ENCODE measurements at regions not wholly inside any gene's neighbourhood (a gene's known extent, or its start where the extent isn't known, plus 50 kb on each side); places are given as distances from the start of the nearest gene placed in this dataset.

DNA sequence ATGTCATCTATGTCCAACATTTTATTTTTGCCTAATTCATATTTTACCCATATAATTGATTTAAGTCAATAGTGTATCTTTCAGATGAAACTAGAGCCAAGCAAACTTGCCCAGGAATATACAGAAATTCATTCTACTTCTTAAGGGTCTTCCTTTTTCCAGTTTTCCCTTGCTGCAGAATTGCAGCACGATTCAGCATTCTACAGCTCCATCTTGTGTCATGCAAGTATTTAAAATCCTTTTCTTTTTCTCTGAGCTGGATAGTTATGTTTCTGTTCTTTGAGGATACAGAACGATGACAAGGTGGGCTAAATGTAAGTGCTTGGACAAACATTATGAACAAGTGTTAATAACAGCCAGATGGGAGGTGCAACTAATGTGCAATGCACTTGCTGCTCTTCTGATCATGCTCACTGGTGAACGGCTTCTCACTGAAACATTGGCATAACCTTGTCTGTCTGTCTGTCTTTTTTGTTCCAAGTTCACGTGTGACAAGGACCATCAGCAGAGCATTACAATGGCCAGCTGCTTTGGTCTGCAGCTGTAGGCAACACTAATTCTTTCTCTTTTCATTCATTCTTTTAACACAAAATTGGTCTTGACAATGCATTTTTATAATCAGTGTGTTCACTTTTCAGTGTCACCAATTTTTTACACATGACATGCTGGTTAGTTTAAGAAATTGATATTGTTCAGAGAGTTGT, 1821.7 kb downstream of the ARAP2 start:
- H3K9me3 ChIP-seq (ENCODE audit: control insufficient read depth in 1 of 2, insufficient read depth in 1 of 2, low read depth in 1 of 2, low read length in 2 of 2): no peaks in the 10 kb centered on the region
- H3K27me3 ChIP-seq (ENCODE audit: insufficient read depth, low read length): no peaks in the 10 kb centered on the region
- DNase-seq (ENCODE audit: low read depth, low spot score) (no peak), ATAC-seq (no peak)
- H2AFZ ChIP-seq (ENCODE audit: low read depth, low read length, poor library complexity, severe bottlenecking): peak overlapping the region; percentile 2
- H3K9ac ChIP-seq (ENCODE audit: low read length): no peak overlapping the region
- intact Hi-C loops (cut with micrococcal nuclease): no loop called here
- TF ChIP-seq, protein P1, sequence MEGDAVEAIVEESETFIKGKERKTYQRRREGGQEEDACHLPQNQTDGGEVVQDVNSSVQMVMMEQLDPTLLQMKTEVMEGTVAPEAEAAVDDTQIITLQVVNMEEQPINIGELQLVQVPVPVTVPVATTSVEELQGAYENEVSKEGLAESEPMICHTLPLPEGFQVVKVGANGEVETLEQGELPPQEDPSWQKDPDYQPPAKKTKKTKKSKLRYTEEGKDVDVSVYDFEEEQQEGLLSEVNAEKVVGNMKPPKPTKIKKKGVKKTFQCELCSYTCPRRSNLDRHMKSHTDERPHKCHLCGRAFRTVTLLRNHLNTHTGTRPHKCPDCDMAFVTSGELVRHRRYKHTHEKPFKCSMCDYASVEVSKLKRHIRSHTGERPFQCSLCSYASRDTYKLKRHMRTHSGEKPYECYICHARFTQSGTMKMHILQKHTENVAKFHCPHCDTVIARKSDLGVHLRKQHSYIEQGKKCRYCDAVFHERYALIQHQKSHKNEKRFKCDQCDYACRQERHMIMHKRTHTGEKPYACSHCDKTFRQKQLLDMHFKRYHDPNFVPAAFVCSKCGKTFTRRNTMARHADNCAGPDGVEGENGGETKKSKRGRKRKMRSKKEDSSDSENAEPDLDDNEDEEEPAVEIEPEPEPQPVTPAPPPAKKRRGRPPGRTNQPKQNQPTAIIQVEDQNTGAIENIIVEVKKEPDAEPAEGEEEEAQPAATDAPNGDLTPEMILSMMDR (IDR thresholded peaks at IDR 0.05 in 2 of 3, conservative IDR thresholded peaks at IDR 0.05 in 1 of 3; ENCODE audit: borderline replicate concordance in 1 of 3, insufficient read depth in 1 of 3, low read depth in 2 of 3, low read length in 2 of 3): peak in 2 of 3 experiments; percentile 10 to 13; a peak in 2 of 6 replicates
- no peak for TF ChIP-seq CEBPB (IDR thresholded peaks at IDR 0.05; ENCODE audit: low read depth)
- TF ChIP-seq, protein P2, sequence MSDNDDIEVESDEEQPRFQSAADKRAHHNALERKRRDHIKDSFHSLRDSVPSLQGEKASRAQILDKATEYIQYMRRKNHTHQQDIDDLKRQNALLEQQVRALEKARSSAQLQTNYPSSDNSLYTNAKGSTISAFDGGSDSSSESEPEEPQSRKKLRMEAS (IDR thresholded peaks at IDR 0.05): no peak
- TF ChIP-seq ELF1 (IDR thresholded peaks at IDR 0.05; ENCODE audit: borderline replicate concordance, low read depth): no peak
- no peak for TF ChIP-seq POLR2AphosphoS5 (IDR thresholded peaks at IDR 0.05; ENCODE audit: low read depth, low read length)
- no peak for TF ChIP-seq TCF7L2 (IDR thresholded peaks at IDR 0.05; ENCODE audit: borderline replicate concordance, extremely low read depth, insufficient read depth, insufficient read length)
- TF ChIP-seq, protein P3, sequence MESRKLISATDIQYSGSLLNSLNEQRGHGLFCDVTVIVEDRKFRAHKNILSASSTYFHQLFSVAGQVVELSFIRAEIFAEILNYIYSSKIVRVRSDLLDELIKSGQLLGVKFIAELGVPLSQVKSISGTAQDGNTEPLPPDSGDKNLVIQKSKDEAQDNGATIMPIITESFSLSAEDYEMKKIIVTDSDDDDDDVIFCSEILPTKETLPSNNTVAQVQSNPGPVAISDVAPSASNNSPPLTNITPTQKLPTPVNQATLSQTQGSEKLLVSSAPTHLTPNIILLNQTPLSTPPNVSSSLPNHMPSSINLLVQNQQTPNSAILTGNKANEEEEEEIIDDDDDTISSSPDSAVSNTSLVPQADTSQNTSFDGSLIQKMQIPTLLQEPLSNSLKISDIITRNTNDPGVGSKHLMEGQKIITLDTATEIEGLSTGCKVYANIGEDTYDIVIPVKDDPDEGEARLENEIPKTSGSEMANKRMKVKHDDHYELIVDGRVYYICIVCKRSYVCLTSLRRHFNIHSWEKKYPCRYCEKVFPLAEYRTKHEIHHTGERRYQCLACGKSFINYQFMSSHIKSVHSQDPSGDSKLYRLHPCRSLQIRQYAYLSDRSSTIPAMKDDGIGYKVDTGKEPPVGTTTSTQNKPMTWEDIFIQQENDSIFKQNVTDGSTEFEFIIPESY (IDR thresholded peaks at IDR 0.05; ENCODE audit: extremely low read depth, insufficient replicate concordance, low read length): no peak
- no peak for TF ChIP-seq POLR2A (IDR thresholded peaks at IDR 0.05; ENCODE audit: borderline replicate concordance, extremely low read depth, insufficient read depth, insufficient read length)
- peak; percentile 43; the same call in 1 of the 2 replicates for TF ChIP-seq RAD21 (IDR thresholded peaks at IDR 0.05; ENCODE audit: low read depth)
- TF ChIP-seq ZFX (IDR thresholded peaks at IDR 0.05): no peak
- TF ChIP-seq, protein P4, sequence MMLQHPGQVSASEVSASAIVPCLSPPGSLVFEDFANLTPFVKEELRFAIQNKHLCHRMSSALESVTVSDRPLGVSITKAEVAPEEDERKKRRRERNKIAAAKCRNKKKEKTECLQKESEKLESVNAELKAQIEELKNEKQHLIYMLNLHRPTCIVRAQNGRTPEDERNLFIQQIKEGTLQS (IDR thresholded peaks at IDR 0.05): no peak
- no peak for TF ChIP-seq SIN3A (IDR thresholded peaks at IDR 0.05; ENCODE audit: low read depth)
- TF ChIP-seq FOSL1 (IDR thresholded peaks at IDR 0.05; ENCODE audit: low read depth): no peak
- BruUV-seq (replicated peaks): no TSS peak
- H3K27ac ChIP-seq (ENCODE audit: low read depth, low read length): no peak overlapping the region
- no peak overlapping the region for H3K4me3 ChIP-seq (replicated peaks in 1 of 2; ENCODE audit: low read depth in 1 of 2, low read length in 2 of 2)
- no peaks in the 10 kb centered on the region for H4K20me1 ChIP-seq (ENCODE audit: insufficient read depth)
- H3K9me2 ChIP-seq (ENCODE audit: insufficient read depth): no peaks in the 10 kb centered on the region
- H3K79me2 ChIP-seq (ENCODE audit: insufficient read depth, low read length): no peaks in the 10 kb centered on the region
- ChIA-PET RAD21 (ENCODE audit: low non-redundant PET in 1 of 2, low total read pairs in 2 of 2, uncharacterized antibody in 2 of 2, unreplicated experiment in 2 of 2) (no interaction called here), POLR2A (no interaction called here), CTCF (no interaction called here)
- no peak overlapping the region for H3K4me2 ChIP-seq (ENCODE audit: low read length)
- no peaks in the 10 kb centered on the region for H3K4me1 ChIP-seq (ENCODE audit: control insufficient read depth in 1 of 2, insufficient read depth in 2 of 2, low read length in 2 of 2)
- H3K36me3 ChIP-seq (ENCODE audit: control insufficient read depth in 1 of 2, insufficient read depth in 2 of 2, low read length in 2 of 2): no peaks in the 10 kb centered on the region

Data from HCT116 (cell line).